GM03348 (cell line): ENCODE measurements at regions not wholly inside any gene's neighbourhood (a gene's known extent, or its start where the extent isn't known, plus 50 kb on each side); places are given as distances from the start of the nearest gene placed in this dataset.
A peak's percentile ranks its signal among the peaks of the same experiment; 100 is the strongest.
"Not testable (repeated sequence)": the region's sequence is repeated elsewhere in the genome, so short reads cannot be mapped to it uniquely, and the experiment has no call there.

Source experiments
- DNase-seq: peaks from one replicate; pipeline ENCODE4 v3.0.0; 2012; ENCODE audit warnings: low spot score

GRCh38 chr12:131617179-131617578, 93.7 kb upstream of the SFSWAP start:
- no peak for DNase-seq

- DNase-seq = no peak
These were observed 93.1 kb upstream of the SFSWAP start for GRCh38 chr12:131617596-131618302.

- peak; percentile 35 for DNase-seq
These were observed 92.6 kb upstream of the SFSWAP start for GRCh38 chr12:131618303-131618658.

GRCh38 chr12:131618701-131619100, 92.2 kb upstream of the SFSWAP start:
- no peak for DNase-seq

GRCh38 chr12:131619106-131619642, 91.7 kb upstream of the SFSWAP start:
- no peak for DNase-seq

- DNase-seq = no peak
These were observed 91.0 kb upstream of the SFSWAP start for GRCh38 chr12:131619736-131620506.

- DNase-seq = no peak
These were observed 90.4 kb upstream of the SFSWAP start for GRCh38 chr12:131620520-131620919.

- no peak for DNase-seq
These were observed 89.8 kb upstream of the SFSWAP start for GRCh38 chr12:131620946-131621681.

- no peak for DNase-seq
These were observed 89.0 kb upstream of the SFSWAP start for GRCh38 chr12:131621701-131622421.

- no peak for DNase-seq
These were observed 88.4 kb upstream of the SFSWAP start for GRCh38 chr12:131622422-131622955.

GRCh38 chr12:131623404-131624368, 87.2 kb upstream of the SFSWAP start:
- not testable (repeated sequence) for DNase-seq

GRCh38 chr12:131624369-131624739, 86.5 kb upstream of the SFSWAP start:
- DNase-seq = not testable (repeated sequence)

GRCh38 chr12:131624756-131625501, 86.0 kb upstream of the SFSWAP start:
- DNase-seq = not testable (repeated sequence)

GRCh38 chr12:131625966-131626722, 84.7 kb upstream of the SFSWAP start:
- peak; percentile 0 for DNase-seq

- peak; percentile 0 for DNase-seq
These were observed 83.5 kb upstream of the SFSWAP start for GRCh38 chr12:131627151-131628022.

- DNase-seq = no peak
These were observed 82.7 kb upstream of the SFSWAP start for GRCh38 chr12:131628023-131628740.

GRCh38 chr12:131628766-131629448, 82.0 kb upstream of the SFSWAP start:
- DNase-seq = peak; percentile 6
